ENCODE measurements at regions not wholly inside any gene's neighbourhood (a gene's known extent, or its start where the extent isn't known, plus 50 kb on each side); places are given as distances from the start of the nearest gene placed in this dataset.

GRCh38 chr2:160694631-160695030 is 201.0 kb upstream of the RBMS1 start:
- Histone ChIP-seq H4K20me1 (replicated peaks; ENCODE audit: insufficient read depth) (no peaks in the 10 kb centered on the region), H3K27ac (ENCODE audit: low read depth) (no peak overlapping the region), H3K4me3 (no peak overlapping the region), H2AFZ (no peak overlapping the region), H3K4me1 (ENCODE audit: insufficient read depth) (no peaks in the 10 kb centered on the region), H3K4me2 (no peak overlapping the region), H3F3A (replicated peaks; ENCODE audit: low read depth) (no peaks in the 10 kb centered on the region), H3K9me2 (ENCODE audit: insufficient read depth) (peaks cover 8% of the 10 kb centered on the region; the same call in 1 of the 2 replicates), H3K36me3 (ENCODE audit: insufficient read depth) (no peaks in the 10 kb centered on the region), H3K27me3 (ENCODE audit: insufficient read depth) (no peaks in the 10 kb centered on the region), H3K79me2 (replicated peaks; ENCODE audit: insufficient read depth) (no peaks in the 10 kb centered on the region)
- ATAC-seq = no peak
- no peak for DNase-seq (ENCODE audit: low spot score)
- H3K4me1 Mint-ChIP-seq = no peaks in the 10 kb centered on the region
- no peaks in the 10 kb centered on the region for H3K36me3 Mint-ChIP-seq (ENCODE audit: low read depth)
- TF ChIP-seq EZH2phosphoT487 (IDR thresholded peaks at IDR 0.05; ENCODE audit: unreplicated experiment) (no peak), JUNB (IDR thresholded peaks at IDR 0.05; ENCODE audit: unreplicated experiment) (no peak), EZH2 (IDR thresholded peaks at IDR 0.05; ENCODE audit: low read depth, unreplicated experiment) (no peak), ZNF114 (CRISPR knock-in tag; IDR thresholded peaks at IDR 0.05) (no peak), STAT1 (IDR thresholded peaks at IDR 0.05; ENCODE audit: unreplicated experiment) (no peak), NANOG (IDR thresholded peaks at IDR 0.05; ENCODE audit: borderline replicate concordance) (no peak), ETS1 (IDR thresholded peaks at IDR 0.05) (no peak), ZNF462 (CRISPR knock-in tag; IDR thresholded peaks at IDR 0.05) (no peak), CTCF (conservative IDR thresholded peaks at IDR 0.05; ENCODE audit: low read depth in 2 of 2) (no peak), CREB1 (CRISPR knock-in tag; IDR thresholded peaks at IDR 0.05; ENCODE audit: low read depth) (no peak), ZNF331 (CRISPR knock-in tag; IDR thresholded peaks at IDR 0.05; ENCODE audit: low read depth) (no peak), POLR2AphosphoS5 (IDR thresholded peaks at IDR 0.05; ENCODE audit: low read depth) (no peak)
- TF ChIP-seq, protein P1, sequence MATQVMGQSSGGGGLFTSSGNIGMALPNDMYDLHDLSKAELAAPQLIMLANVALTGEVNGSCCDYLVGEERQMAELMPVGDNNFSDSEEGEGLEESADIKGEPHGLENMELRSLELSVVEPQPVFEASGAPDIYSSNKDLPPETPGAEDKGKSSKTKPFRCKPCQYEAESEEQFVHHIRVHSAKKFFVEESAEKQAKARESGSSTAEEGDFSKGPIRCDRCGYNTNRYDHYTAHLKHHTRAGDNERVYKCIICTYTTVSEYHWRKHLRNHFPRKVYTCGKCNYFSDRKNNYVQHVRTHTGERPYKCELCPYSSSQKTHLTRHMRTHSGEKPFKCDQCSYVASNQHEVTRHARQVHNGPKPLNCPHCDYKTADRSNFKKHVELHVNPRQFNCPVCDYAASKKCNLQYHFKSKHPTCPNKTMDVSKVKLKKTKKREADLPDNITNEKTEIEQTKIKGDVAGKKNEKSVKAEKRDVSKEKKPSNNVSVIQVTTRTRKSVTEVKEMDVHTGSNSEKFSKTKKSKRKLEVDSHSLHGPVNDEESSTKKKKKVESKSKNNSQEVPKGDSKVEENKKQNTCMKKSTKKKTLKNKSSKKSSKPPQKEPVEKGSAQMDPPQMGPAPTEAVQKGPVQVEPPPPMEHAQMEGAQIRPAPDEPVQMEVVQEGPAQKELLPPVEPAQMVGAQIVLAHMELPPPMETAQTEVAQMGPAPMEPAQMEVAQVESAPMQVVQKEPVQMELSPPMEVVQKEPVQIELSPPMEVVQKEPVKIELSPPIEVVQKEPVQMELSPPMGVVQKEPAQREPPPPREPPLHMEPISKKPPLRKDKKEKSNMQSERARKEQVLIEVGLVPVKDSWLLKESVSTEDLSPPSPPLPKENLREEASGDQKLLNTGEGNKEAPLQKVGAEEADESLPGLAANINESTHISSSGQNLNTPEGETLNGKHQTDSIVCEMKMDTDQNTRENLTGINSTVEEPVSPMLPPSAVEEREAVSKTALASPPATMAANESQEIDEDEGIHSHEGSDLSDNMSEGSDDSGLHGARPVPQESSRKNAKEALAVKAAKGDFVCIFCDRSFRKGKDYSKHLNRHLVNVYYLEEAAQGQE (IDR thresholded peaks at IDR 0.05; ENCODE audit: unreplicated experiment) = no peak
- H3K4me3 Mint-ChIP-seq = no peak overlapping the region
- no peak overlapping the region for H3K27ac Mint-ChIP-seq
- H3K9me3 Mint-ChIP-seq = no peaks in the 10 kb centered on the region
- no peaks in the 10 kb centered on the region for H3K27me3 Mint-ChIP-seq (ENCODE audit: insufficient read depth, low read depth, poor library complexity)
